ENCODE measurements at regions not wholly inside any gene's neighbourhood (a gene's known extent, or its start where the extent isn't known, plus 50 kb on each side); places are given as distances from the start of the nearest gene placed in this dataset.

GRCh38 chr10:88082391-88082790 is 219.0 kb downstream of the PTEN start:
- no peak overlapping the region for H3K27ac ChIP-seq (replicated peaks)
- intact Hi-C loops (cut with micrococcal nuclease), result no loop called here
- H3K36me3 ChIP-seq, result no peaks in the 10 kb centered on the region
- no peak for DNase-seq
- no peak overlapping the region for H3K4me3 ChIP-seq
- peaks cover 6% of the 10 kb centered on the region for H3K4me1 ChIP-seq
- H3K9me3 ChIP-seq (replicated peaks), result no peaks in the 10 kb centered on the region
- TF ChIP-seq CTCF (IDR thresholded peaks at IDR 0.05; ENCODE audit: borderline replicate concordance), result no peak
- H3K27me3 ChIP-seq (ENCODE audit: low read depth), result no peaks in the 10 kb centered on the region

- Histone ChIP-seq H3K36me3 (no peaks in the 10 kb centered on the region), H3K27ac (replicated peaks) (no peak overlapping the region), H3K4me3 (no peak overlapping the region), H3K4me1 (peaks cover 6% of the 10 kb centered on the region), H3K27me3 (ENCODE audit: low read depth) (no peaks in the 10 kb centered on the region), H3K9me3 (replicated peaks) (no peaks in the 10 kb centered on the region)
- intact Hi-C loops (cut with micrococcal nuclease), result no loop called here
- no peak for DNase-seq
- no peak for TF ChIP-seq CTCF (IDR thresholded peaks at IDR 0.05; ENCODE audit: borderline replicate concordance)
These were observed 219.6 kb downstream of the PTEN start for GRCh38 chr10:88082806-88083596.

- no peak overlapping the region for H3K27ac ChIP-seq (replicated peaks)
- no peak overlapping the region for H3K4me3 ChIP-seq
- H3K36me3 ChIP-seq, result no peaks in the 10 kb centered on the region
- no peaks in the 10 kb centered on the region for H3K27me3 ChIP-seq (ENCODE audit: low read depth)
- H3K4me1 ChIP-seq, result peaks cover 6% of the 10 kb centered on the region
- no peaks in the 10 kb centered on the region for H3K9me3 ChIP-seq (replicated peaks)
- no peak for TF ChIP-seq CTCF (IDR thresholded peaks at IDR 0.05; ENCODE audit: borderline replicate concordance)
- intact Hi-C loops (cut with micrococcal nuclease), result no loop called here
- DNase-seq, result no peak
These were observed 220.2 kb downstream of the PTEN start for GRCh38 chr10:88083597-88083989.

- DNase-seq, result no peak
- no peak overlapping the region for H3K27ac ChIP-seq (replicated peaks)
- intact Hi-C loops (cut with micrococcal nuclease), result no loop called here
- H3K36me3 ChIP-seq, result no peaks in the 10 kb centered on the region
- TF ChIP-seq CTCF (IDR thresholded peaks at IDR 0.05; ENCODE audit: borderline replicate concordance), result no peak
- H3K4me3 ChIP-seq, result no peak overlapping the region
- H3K4me1 ChIP-seq, result peaks cover 6% of the 10 kb centered on the region
- H3K27me3 ChIP-seq (ENCODE audit: low read depth), result no peaks in the 10 kb centered on the region
- H3K9me3 ChIP-seq (replicated peaks), result no peaks in the 10 kb centered on the region
These were observed 222.9 kb downstream of the PTEN start for GRCh38 chr10:88086187-88086960.

- no peak for TF ChIP-seq CTCF (IDR thresholded peaks at IDR 0.05; ENCODE audit: borderline replicate concordance)
- H3K27me3 ChIP-seq (ENCODE audit: low read depth), result no peaks in the 10 kb centered on the region
- no peaks in the 10 kb centered on the region for H3K36me3 ChIP-seq
- no peak for DNase-seq
- intact Hi-C loops (cut with micrococcal nuclease), result no loop called here
- no peak overlapping the region for H3K27ac ChIP-seq (replicated peaks)
- H3K9me3 ChIP-seq (replicated peaks), result no peaks in the 10 kb centered on the region
- no peak overlapping the region for H3K4me3 ChIP-seq
- H3K4me1 ChIP-seq, result peaks cover 11% of the 10 kb centered on the region
These were observed 225.3 kb downstream of the PTEN start for GRCh38 chr10:88088441-88089340.
